GM18907 (cell line): ENCODE measurements at regions not wholly inside any gene's neighbourhood (a gene's known extent, or its start where the extent isn't known, plus 50 kb on each side); places are given as distances from the start of the nearest gene placed in this dataset.
"Not testable (repeated sequence)": the region's sequence is repeated elsewhere in the genome, so short reads cannot be mapped to it uniquely, and the experiment has no call there.

ENCODE experiments used
- ATAC-seq: cut with Tn5 transposase; IDR thresholded peaks from one replicate; pipeline ENCODE4 v1.9.1; 2021; ENCODE audit warnings: mild to moderate bottlenecking, moderate library complexity; ENCODE audit not compliant: unreplicated experiment

- no peak for ATAC-seq
These were observed 52.7 kb upstream of the ZCCHC13 start for GRCh38 chrX:74251006-74251930.

- no peak for ATAC-seq
These were observed 53.4 kb upstream of the ZCCHC13 start for GRCh38 chrX:74250574-74250973.

- no peak for ATAC-seq
These were observed 54.0 kb upstream of the ZCCHC13 start for GRCh38 chrX:74249963-74250362.

GRCh38 chrX:74248889-74249288, 55.1 kb upstream of the ZCCHC13 start:
- no peak for ATAC-seq

GRCh38 chrX:74246524-74246923, 57.5 kb upstream of the ZCCHC13 start:
- no peak for ATAC-seq

GRCh38 chrX:74242484-74243138, 61.4 kb upstream of the ZCCHC13 start:
- ATAC-seq: no peak

GRCh38 chrX:74242050-74242449, 61.9 kb upstream of the ZCCHC13 start:
- ATAC-seq: no peak

- no peak for ATAC-seq
These were observed 65.2 kb upstream of the ZCCHC13 start for GRCh38 chrX:74238771-74239170.

GRCh38 chrX:74234818-74235217, 69.2 kb upstream of the ZCCHC13 start:
- no peak for ATAC-seq

GRCh38 chrX:74232859-74233258, 71.1 kb upstream of the ZCCHC13 start:
- ATAC-seq: no peak

- ATAC-seq: no peak
These were observed 72.4 kb upstream of the ZCCHC13 start for GRCh38 chrX:74231625-74232024.

GRCh38 chrX:74230094-74230493, 73.9 kb upstream of the ZCCHC13 start:
- ATAC-seq: no peak

- no peak for ATAC-seq
These were observed 78.9 kb upstream of the ZCCHC13 start for GRCh38 chrX:74225111-74225510.

GRCh38 chrX:74220277-74220676, 83.7 kb upstream of the ZCCHC13 start:
- no peak for ATAC-seq

GRCh38 chrX:74218895-74219294, 85.1 kb upstream of the ZCCHC13 start:
- no peak for ATAC-seq

GRCh38 chrX:74216421-74216820, 87.6 kb upstream of the ZCCHC13 start:
- no peak for ATAC-seq

GRCh38 chrX:74211911-74212310, 92.1 kb upstream of the ZCCHC13 start:
- ATAC-seq: no peak

GRCh38 chrX:74207539-74207938, 96.4 kb upstream of the ZCCHC13 start:
- no peak for ATAC-seq

- no peak for ATAC-seq
These were observed 108.4 kb upstream of the ZCCHC13 start for GRCh38 chrX:74195605-74196004.

- ATAC-seq: no peak
These were observed 108.9 kb upstream of the ZCCHC13 start for GRCh38 chrX:74195120-74195519.

- ATAC-seq: no peak
These were observed 116.8 kb upstream of the ZCCHC13 start for GRCh38 chrX:74187211-74187610.

- not testable (repeated sequence) for ATAC-seq
These were observed 120.9 kb upstream of the ZCCHC13 start for GRCh38 chrX:74183047-74183446.
